CD14-positive monocyte (primary cell): ENCODE measurements at regions not wholly inside any gene's neighbourhood (a gene's known extent, or its start where the extent isn't known, plus 50 kb on each side); places are given as distances from the start of the nearest gene placed in this dataset.

Experiments
- DNase-seq, 3 donors: peaks; one replicate each; pipeline ENCODE4 v3.0.0-alpha.2; 2011 to 2022
- H2AFZ ChIP-seq: 2 replicates; pipeline ENCODE4 v1.6.0; 2012; ENCODE audit warnings: mild to moderate bottlenecking, low read depth, low read length, inconsistent platforms; ENCODE audit not compliant: insufficient read depth, poor library complexity, severe bottlenecking
- H3K27ac ChIP-seq, 2 donors: 1 replicate in 1 of 2; 2 replicates in 1 of 2; pipeline ENCODE4 v1.5.1; 2012 to 2013; ENCODE audit warnings: low read length in 2 of 2, control low read depth in 1 of 2, inconsistent platforms in 1 of 2, low read depth in 1 of 2, mild to moderate bottlenecking in 1 of 2
- H3K27me3 ChIP-seq, 2 donors: one replicate each; pipeline versions ENCODE4 v1.6.0 to v1.6.1; 2011 to 2013; ENCODE audit warnings: low read length in 2 of 2; ENCODE audit not compliant: control insufficient read depth in 2 of 2, insufficient read depth in 2 of 2
- H3K36me3 ChIP-seq, 2 donors: replicated peaks in 1 of 2; 1 replicate in 1 of 2; 2 replicates in 1 of 2; pipeline versions ENCODE4 v1.5.1 to v1.6.1; 2012 to 2013; ENCODE audit warnings: low read length in 2 of 2, control low read depth in 1 of 2, inconsistent platforms in 1 of 2, mild to moderate bottlenecking in 1 of 2; ENCODE audit not compliant: insufficient read depth in 2 of 2, control insufficient read depth in 1 of 2
- H3K4me1 ChIP-seq, 2 donors: 1 replicate in 1 of 2; 2 replicates in 1 of 2; pipeline versions ENCODE4 v1.5.1 to v1.6.1; 2012 to 2013; ENCODE audit warnings: low read length in 2 of 2, control low read depth in 1 of 2, inconsistent platforms in 1 of 2, mild to moderate bottlenecking in 1 of 2, moderate library complexity in 1 of 2; ENCODE audit not compliant: insufficient read depth in 2 of 2, control insufficient read depth in 1 of 2
- H3K4me2 ChIP-seq: replicated peaks from 2 replicates; pipeline ENCODE3; 2012; ENCODE audit warnings: low read length, moderate library complexity, mild to moderate bottlenecking; ENCODE audit not compliant: poor library complexity, severe bottlenecking; ENCODE audit errors: extremely low read depth
- H3K4me3 ChIP-seq, 3 experiments: fragments of 200-600 bp in 1 of 3; sonication (generic) in 1 of 3; replicated peaks in 1 of 3; 1 replicate in 2 of 3; 2 replicates in 1 of 3; pipeline ENCODE4 v1.5.1; 2011 to 2013; ENCODE audit warnings: low read length in 3 of 3, mild to moderate bottlenecking in 3 of 3, control low read depth in 2 of 3, low read depth in 2 of 3, inconsistent platforms in 1 of 3, moderate library complexity in 1 of 3
- H3K79me2 ChIP-seq: 2 replicates; pipeline ENCODE4 v1.6.0; 2012; ENCODE audit warnings: mild to moderate bottlenecking, control low read depth, inconsistent platforms, low read length, moderate library complexity; ENCODE audit not compliant: insufficient read depth
- H3K9ac ChIP-seq: 2 replicates; pipeline ENCODE4 v1.6.0; 2017; ENCODE audit warnings: low read length, mild to moderate bottlenecking; ENCODE audit not compliant: insufficient read depth, poor library complexity, severe bottlenecking
- H3K9me3 ChIP-seq, 2 donors: replicated peaks in 1 of 2; 1 replicate in 1 of 2; 2 replicates in 1 of 2; pipeline versions ENCODE4 v1.5.1 to v1.6.1; 2012 to 2013; ENCODE audit warnings: low read length in 2 of 2, control low read depth in 1 of 2; ENCODE audit not compliant: control insufficient read depth in 1 of 2, insufficient read depth in 1 of 2
- H4K20me1 ChIP-seq: 2 replicates; pipeline ENCODE4 v1.6.0; 2012; ENCODE audit warnings: mild to moderate bottlenecking, low read length, control low read depth, moderate library complexity; ENCODE audit not compliant: insufficient read depth
- H3K27ac Mint-ChIP-seq, 7 donors: one replicate each; pipeline ENCODE4 v1.8.0; 2020; ENCODE audit warnings: mild to moderate bottlenecking in 7 of 7, mixed read lengths in 7 of 7, moderate library complexity in 6 of 7, inconsistent platforms in 2 of 7
- H3K27me3 Mint-ChIP-seq, 3 donors: one replicate each; pipeline ENCODE4 v1.8.0; 2021 to 2022; ENCODE audit warnings: low read depth in 3 of 3, mild to moderate bottlenecking in 3 of 3, mixed read lengths in 3 of 3, moderate library complexity in 3 of 3, inconsistent platforms in 1 of 3
- H3K36me3 Mint-ChIP-seq, 2 donors: one replicate each; pipeline ENCODE4 v1.8.0; 2020; ENCODE audit warnings: mixed read lengths in 2 of 2, inconsistent platforms in 1 of 2, mild to moderate bottlenecking in 1 of 2
- H3K4me1 Mint-ChIP-seq: one replicate; pipeline ENCODE4 v1.8.0; 2020; ENCODE audit warnings: mild to moderate bottlenecking, mixed read lengths
- H3K4me3 Mint-ChIP-seq, 2 donors: one replicate each; pipeline ENCODE4 v1.8.0; 2020; ENCODE audit warnings: mild to moderate bottlenecking in 2 of 2, mixed read lengths in 2 of 2, moderate library complexity in 1 of 2
- H3K9me3 Mint-ChIP-seq, 7 donors: one replicate each; pipeline ENCODE4 v1.8.0; 2020 to 2022; ENCODE audit warnings: mixed read lengths in 7 of 7, mild to moderate bottlenecking in 6 of 7, moderate library complexity in 6 of 7, inconsistent platforms in 2 of 7
- WGBS: methylation state at CpG from one replicate; pipeline ENCODE4 v1.1.5; 2013; ENCODE audit warnings: missing lambda C conversion rate; ENCODE audit not compliant: insufficient coverage; 5-methylcytosine and 5-hydroxymethylcytosine counted together
- intact Hi-C, 2 donors: fragments of 100-400 bp; cut with micrococcal nuclease; formaldehyde crosslinking; loops; one replicate each; pipeline versions ENCODE4 v1.15.0 to v1.15.1; 2023
- TF ChIP-seq, protein P1 (sequence below): fragments of 200-600 bp; IDR thresholded peaks from one replicate; pipeline ENCODE4 v1.8.0; 2022; ENCODE audit warnings: antibody characterized with exemption, mild to moderate bottlenecking

DNA sequence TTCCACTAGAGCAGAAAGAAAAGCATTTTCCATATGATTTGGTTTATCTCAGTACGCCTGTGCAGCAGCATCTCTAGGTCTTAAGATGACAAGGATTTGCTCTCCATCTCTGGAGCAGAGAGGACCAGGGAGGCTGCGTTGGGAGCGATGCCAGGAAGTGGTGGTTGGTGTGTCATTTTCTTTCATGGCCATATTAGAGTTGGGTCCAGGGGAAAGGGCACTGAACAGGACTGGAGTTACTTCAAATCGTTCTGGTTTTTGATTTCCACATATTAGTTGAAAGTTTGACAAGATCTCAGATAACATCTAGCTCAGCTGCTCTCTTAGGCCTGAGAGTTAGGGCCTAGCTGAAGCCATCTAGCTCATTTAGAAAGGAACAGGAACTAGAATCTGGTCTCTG lies 157.7 kb downstream of the ADAMTS15 start:
- 100% methylated on average over 2 of the region's 4 CpGs for WGBS
- no peak overlapping the region for H3K4me3 ChIP-seq
- H2AFZ ChIP-seq: no peak overlapping the region
- no peak overlapping the region for H3K4me2 ChIP-seq
- peaks cover 0 to 5% of the 10 kb centered on the region in 2 donors for H3K4me1 ChIP-seq
- peaks cover 0 to 2% of the 10 kb centered on the region in 2 donors for H3K9me3 ChIP-seq
- no peaks in the 10 kb centered on the region for H4K20me1 ChIP-seq
- H3K9me3 Mint-ChIP-seq: peaks cover 0 to 11% (median 4%) of the 10 kb centered on the region in 7 donors
- DNase-seq: no peak
- no peak overlapping the region for H3K9ac ChIP-seq
- H3K27ac Mint-ChIP-seq: no peak overlapping the region
- no peak overlapping the region for H3K4me3 Mint-ChIP-seq
- no peaks in the 10 kb centered on the region for H3K27me3 ChIP-seq
- H3K27me3 Mint-ChIP-seq: peaks cover 3 to 6% (median 6%) of the 10 kb centered on the region in 3 donors
- H3K79me2 ChIP-seq: no peaks in the 10 kb centered on the region
- H3K4me1 Mint-ChIP-seq: peaks cover 3% of the 10 kb centered on the region
- H3K36me3 ChIP-seq: no peaks in the 10 kb centered on the region
- no peaks in the 10 kb centered on the region for H3K36me3 Mint-ChIP-seq
- intact Hi-C loops: no loop called here
- no peak overlapping the region for H3K27ac ChIP-seq
- TF ChIP-seq, protein P1, sequence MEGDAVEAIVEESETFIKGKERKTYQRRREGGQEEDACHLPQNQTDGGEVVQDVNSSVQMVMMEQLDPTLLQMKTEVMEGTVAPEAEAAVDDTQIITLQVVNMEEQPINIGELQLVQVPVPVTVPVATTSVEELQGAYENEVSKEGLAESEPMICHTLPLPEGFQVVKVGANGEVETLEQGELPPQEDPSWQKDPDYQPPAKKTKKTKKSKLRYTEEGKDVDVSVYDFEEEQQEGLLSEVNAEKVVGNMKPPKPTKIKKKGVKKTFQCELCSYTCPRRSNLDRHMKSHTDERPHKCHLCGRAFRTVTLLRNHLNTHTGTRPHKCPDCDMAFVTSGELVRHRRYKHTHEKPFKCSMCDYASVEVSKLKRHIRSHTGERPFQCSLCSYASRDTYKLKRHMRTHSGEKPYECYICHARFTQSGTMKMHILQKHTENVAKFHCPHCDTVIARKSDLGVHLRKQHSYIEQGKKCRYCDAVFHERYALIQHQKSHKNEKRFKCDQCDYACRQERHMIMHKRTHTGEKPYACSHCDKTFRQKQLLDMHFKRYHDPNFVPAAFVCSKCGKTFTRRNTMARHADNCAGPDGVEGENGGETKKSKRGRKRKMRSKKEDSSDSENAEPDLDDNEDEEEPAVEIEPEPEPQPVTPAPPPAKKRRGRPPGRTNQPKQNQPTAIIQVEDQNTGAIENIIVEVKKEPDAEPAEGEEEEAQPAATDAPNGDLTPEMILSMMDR: no peak

DNA sequence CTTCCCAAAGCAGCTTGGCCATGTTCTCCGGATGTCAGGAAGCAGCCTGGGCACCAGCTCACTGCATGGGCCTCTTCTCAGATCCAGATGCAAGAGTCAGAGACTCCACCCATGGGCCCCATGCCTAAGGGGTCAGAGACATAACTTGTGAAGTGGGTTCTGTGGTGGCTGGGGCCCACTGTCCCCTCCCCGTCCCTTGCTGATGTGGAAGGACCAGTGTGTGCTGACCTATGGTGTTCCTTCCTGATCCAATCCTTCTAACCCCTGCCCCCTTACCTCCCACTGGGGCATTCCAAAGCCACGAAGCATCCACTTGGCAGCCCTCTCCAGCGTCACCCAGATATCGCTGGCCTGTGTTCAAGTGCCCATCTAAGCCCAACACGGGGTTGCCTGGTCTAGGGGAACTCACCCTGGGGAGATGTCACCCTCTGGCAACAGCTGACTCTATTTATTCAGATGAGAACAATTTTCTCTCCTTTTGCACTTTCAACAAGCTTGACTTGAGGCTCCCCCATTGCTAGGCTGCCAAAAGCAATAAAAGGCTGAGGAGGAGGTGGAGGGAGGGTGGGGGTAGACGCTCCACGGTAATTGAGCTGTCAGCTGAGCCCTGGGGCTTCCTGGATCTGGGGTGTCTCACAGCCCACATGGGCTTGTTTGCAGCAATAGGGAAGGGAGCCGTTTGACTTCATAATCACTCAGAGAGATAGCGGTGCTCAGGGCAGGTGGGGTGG lies 158.5 kb downstream of the ADAMTS15 start:
- H3K36me3 Mint-ChIP-seq: no peaks in the 10 kb centered on the region
- TF ChIP-seq, protein P1: no peak
- Histone ChIP-seq H3K9me3 (no peaks in the 10 kb centered on the region), H3K4me1 (peaks cover under 1 to 2% of the 10 kb centered on the region in 2 donors), H3K36me3 (no peaks in the 10 kb centered on the region), H3K27me3 (no peaks in the 10 kb centered on the region), H3K9ac (no peak overlapping the region), H3K4me3 (no peak overlapping the region), H2AFZ (no peak overlapping the region), H3K4me2 (no peak overlapping the region), H3K27ac (no peak overlapping the region), H3K79me2 (no peaks in the 10 kb centered on the region), H4K20me1 (no peaks in the 10 kb centered on the region)
- no peak overlapping the region for H3K4me3 Mint-ChIP-seq
- WGBS: 87% methylated on average over 8 of the region's 10 CpGs
- H3K4me1 Mint-ChIP-seq: peaks cover 3% of the 10 kb centered on the region
- peaks cover 0 to 6% (median 3%) of the 10 kb centered on the region in 7 donors for H3K9me3 Mint-ChIP-seq
- intact Hi-C loops: no loop called here
- no peak overlapping the region for H3K27ac Mint-ChIP-seq
- H3K27me3 Mint-ChIP-seq: peaks cover 3 to 6% (median 6%) of the 10 kb centered on the region in 3 donors
- DNase-seq: no peak
